HG02852 (cell line): ENCODE measurements at regions not wholly inside any gene's neighbourhood (a gene's known extent, or its start where the extent isn't known, plus 50 kb on each side); places are given as distances from the start of the nearest gene placed in this dataset.

Experiments
- ATAC-seq: cut with Tn5 transposase; IDR thresholded peaks from one replicate; pipeline ENCODE4 v1.9.1; 2021; ENCODE audit warnings: mild to moderate bottlenecking, moderate library complexity; ENCODE audit not compliant: unreplicated experiment

GRCh38 chr12:14148489-14149270 lies 167.3 kb upstream of the GRIN2B start:
- ATAC-seq: no peak

- ATAC-seq: no peak
Measured at GRCh38 chr12:14153803-14154202, 172.4 kb upstream of the GRIN2B start.

GRCh38 chr12:14156606-14157005 lies 175.2 kb upstream of the GRIN2B start:
- ATAC-seq: no peak

GRCh38 chr12:14157088-14157747 lies 175.8 kb upstream of the GRIN2B start:
- ATAC-seq: peak; percentile 99

GRCh38 chr12:14164266-14164665 lies 182.9 kb upstream of the GRIN2B start:
- no peak for ATAC-seq

GRCh38 chr12:14167005-14167628 lies 185.7 kb upstream of the GRIN2B start:
- no peak for ATAC-seq

GRCh38 chr12:14169281-14169680 lies 187.9 kb upstream of the GRIN2B start:
- no peak for ATAC-seq

- ATAC-seq: peak; percentile 85
Measured at GRCh38 chr12:14171106-14171505, 189.7 kb upstream of the GRIN2B start.

- ATAC-seq: no peak
Measured at GRCh38 chr12:14175206-14175605, 190.3 kb upstream of the ATF7IP start.

- peak; percentile 81 for ATAC-seq
Measured at GRCh38 chr12:14185427-14186192, 179.9 kb upstream of the ATF7IP start.

GRCh38 chr12:14186193-14186502 lies 179.3 kb upstream of the ATF7IP start:
- ATAC-seq: no peak

GRCh38 chr12:14187002-14187401 lies 178.5 kb upstream of the ATF7IP start:
- no peak for ATAC-seq

GRCh38 chr12:14187966-14188365 lies 177.5 kb upstream of the ATF7IP start:
- ATAC-seq: no peak

GRCh38 chr12:14188744-14189143 lies 176.7 kb upstream of the ATF7IP start:
- no peak for ATAC-seq

GRCh38 chr12:14190694-14191093 lies 174.8 kb upstream of the ATF7IP start:
- no peak for ATAC-seq

GRCh38 chr12:14191612-14192011 lies 173.9 kb upstream of the ATF7IP start:
- ATAC-seq: no peak

GRCh38 chr12:14193639-14194038 lies 171.8 kb upstream of the ATF7IP start:
- no peak for ATAC-seq

- no peak for ATAC-seq
Measured at GRCh38 chr12:14194572-14194971, 170.9 kb upstream of the ATF7IP start.

- ATAC-seq: no peak
Measured at GRCh38 chr12:14199455-14200198, 165.9 kb upstream of the ATF7IP start.

- ATAC-seq: no peak
Measured at GRCh38 chr12:14200598-14200997, 164.9 kb upstream of the ATF7IP start.

- ATAC-seq: no peak
Measured at GRCh38 chr12:14201291-14201690, 164.2 kb upstream of the ATF7IP start.
